A549 (cell line): ENCODE measurements at regions not wholly inside any gene's neighbourhood (a gene's known extent, or its start where the extent isn't known, plus 50 kb on each side); places are given as distances from the start of the nearest gene placed in this dataset.

ENCODE experiments used
- BHLHE40 ChIP-seq: IDR thresholded peaks from 2 replicates; pipeline ENCODE4 v1.6.1; 2012; ENCODE audit warnings: low read depth, low read length, inconsistent platforms
- CEBPB ChIP-seq, 2 experiments: fragments of >200 bp in 1 of 2; sonication (Bioruptor Twin) in 1 of 2; formaldehyde crosslinking in 1 of 2; IDR thresholded peaks; 2 replicates each; pipeline ENCODE4 v1.6.1; 2012 to 2016
- CHD2 ChIP-seq: fragments of 150-350 bp; IDR thresholded peaks from 2 replicates; pipeline ENCODE4 v1.6.1; 2014; ENCODE audit warnings: low read length; ENCODE audit not compliant: partially characterized antibody
- CTCF ChIP-seq: fragments of >200 bp; sonication (Bioruptor Twin); formaldehyde crosslinking; IDR thresholded peaks from 3 replicates; pipeline ENCODE4 v1.5.1; 2016
- EHMT2 ChIP-seq: fragments of 200-600 bp; sonication (generic); IDR thresholded peaks from 2 replicates; pipeline ENCODE4 v1.6.1; 2016; ENCODE audit warnings: antibody characterized with exemption, low read depth, mild to moderate bottlenecking, moderate library complexity
- GATA3 ChIP-seq: IDR thresholded peaks from 2 replicates; pipeline ENCODE4 v1.6.1; 2012; ENCODE audit warnings: borderline replicate concordance
- JUN ChIP-seq, 2 experiments: fragments of >200 bp; sonication (Bioruptor Twin); formaldehyde crosslinking; IDR thresholded peaks; 2 replicates in 1 of 2; 3 replicates in 1 of 2; pipeline ENCODE4 v1.6.1; 2016 to 2017
- MAX ChIP-seq: IDR thresholded peaks from 2 replicates; pipeline ENCODE4 v1.6.1; 2012
- MAZ ChIP-seq: fragments of 150-350 bp; IDR thresholded peaks from 2 replicates; pipeline ENCODE4 v1.6.1; 2014; ENCODE audit warnings: antibody characterized with exemption, low read depth, low read length, borderline replicate concordance
- NR3C1 ChIP-seq: fragments of >200 bp; sonication (Bioruptor Twin); formaldehyde crosslinking; IDR thresholded peaks from 3 replicates; pipeline ENCODE4 v1.6.1; 2017
- PBX3 ChIP-seq: IDR thresholded peaks from 2 replicates; pipeline ENCODE4 v1.6.1; 2012
- POLR2A ChIP-seq: IDR thresholded peaks from 2 replicates; pipeline ENCODE4 v1.6.1; 2012; ENCODE audit warnings: mild to moderate bottlenecking, low read length
- RFX5 ChIP-seq: fragments of 450-650 bp; IDR thresholded peaks from 2 replicates; pipeline ENCODE4 v1.7.1; 2014; ENCODE audit warnings: antibody characterized with exemption, mild to moderate bottlenecking, moderate library complexity
- USF2 ChIP-seq: fragments of 450-650 bp; IDR thresholded peaks from 2 replicates; pipeline ENCODE4 v1.6.1; 2014; ENCODE audit warnings: antibody characterized with exemption

GRCh38 chr5:124302533-124302932, 443.9 kb downstream of the ZNF608 start:
- no peak for TF ChIP-seq CHD2
- no peak for TF ChIP-seq CTCF
- TF ChIP-seq EHMT2, result no peak
- no peak for TF ChIP-seq BHLHE40
- TF ChIP-seq POLR2A, result no peak
- no peak for TF ChIP-seq JUN (IDR thresholded peaks at IDR 0.05)
- no peak for TF ChIP-seq MAX
- TF ChIP-seq USF2, result no peak
- TF ChIP-seq PBX3, result no peak
- no peak for TF ChIP-seq RFX5
- TF ChIP-seq CEBPB (IDR thresholded peaks at IDR 0.05), result no peak
- no peak for TF ChIP-seq NR3C1
- no peak for TF ChIP-seq GATA3
- TF ChIP-seq MAZ, result no peak
